ENCODE measurements at regions not wholly inside any gene's neighbourhood (a gene's known extent, or its start where the extent isn't known, plus 50 kb on each side); places are given as distances from the start of the nearest gene placed in this dataset.

DNA sequence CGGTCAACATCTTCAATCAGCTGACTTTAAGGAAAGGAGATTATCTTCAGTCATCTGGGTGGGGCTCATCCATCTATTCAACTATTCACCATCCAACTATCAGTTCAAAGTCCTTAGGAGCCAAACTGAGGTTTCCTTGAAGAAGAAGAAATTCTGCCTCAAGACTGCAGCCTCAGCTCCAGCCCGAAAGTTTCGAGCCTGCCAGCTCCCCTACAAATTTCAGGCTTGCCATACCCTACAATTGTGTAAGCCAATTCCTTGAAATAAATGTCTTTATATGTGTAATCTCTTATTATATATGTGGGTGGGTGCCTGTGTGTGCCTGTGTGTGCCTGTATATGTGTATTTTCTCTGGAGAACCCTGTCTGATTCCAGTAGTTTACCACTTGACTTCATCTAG, 447.8 kb downstream of the INHBA start:
- H3K27ac ChIP-seq: no peak overlapping the region
- TF ChIP-seq, protein P1, sequence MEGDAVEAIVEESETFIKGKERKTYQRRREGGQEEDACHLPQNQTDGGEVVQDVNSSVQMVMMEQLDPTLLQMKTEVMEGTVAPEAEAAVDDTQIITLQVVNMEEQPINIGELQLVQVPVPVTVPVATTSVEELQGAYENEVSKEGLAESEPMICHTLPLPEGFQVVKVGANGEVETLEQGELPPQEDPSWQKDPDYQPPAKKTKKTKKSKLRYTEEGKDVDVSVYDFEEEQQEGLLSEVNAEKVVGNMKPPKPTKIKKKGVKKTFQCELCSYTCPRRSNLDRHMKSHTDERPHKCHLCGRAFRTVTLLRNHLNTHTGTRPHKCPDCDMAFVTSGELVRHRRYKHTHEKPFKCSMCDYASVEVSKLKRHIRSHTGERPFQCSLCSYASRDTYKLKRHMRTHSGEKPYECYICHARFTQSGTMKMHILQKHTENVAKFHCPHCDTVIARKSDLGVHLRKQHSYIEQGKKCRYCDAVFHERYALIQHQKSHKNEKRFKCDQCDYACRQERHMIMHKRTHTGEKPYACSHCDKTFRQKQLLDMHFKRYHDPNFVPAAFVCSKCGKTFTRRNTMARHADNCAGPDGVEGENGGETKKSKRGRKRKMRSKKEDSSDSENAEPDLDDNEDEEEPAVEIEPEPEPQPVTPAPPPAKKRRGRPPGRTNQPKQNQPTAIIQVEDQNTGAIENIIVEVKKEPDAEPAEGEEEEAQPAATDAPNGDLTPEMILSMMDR (conservative IDR thresholded peaks at IDR 0.05): no peak

DNA sequence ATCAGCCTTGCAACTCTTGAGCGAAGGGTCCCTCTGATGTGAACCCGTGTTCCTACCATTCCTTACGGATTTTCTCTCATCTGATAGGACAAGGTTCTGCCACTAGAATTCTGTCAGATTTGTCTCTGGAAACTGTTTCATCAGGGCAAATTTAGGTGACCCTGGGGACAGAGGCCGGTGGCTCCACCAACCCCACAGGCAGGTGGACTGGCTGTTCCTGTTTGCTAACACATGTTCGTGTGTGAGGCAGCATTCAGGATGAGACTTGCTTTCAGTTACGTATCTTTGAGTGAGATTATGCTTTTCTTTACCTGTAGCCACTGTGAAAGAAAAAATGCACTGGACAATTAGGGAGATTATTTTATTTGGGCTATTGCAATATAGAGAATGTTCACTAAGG, 449.9 kb downstream of the INHBA start:
- TF ChIP-seq, protein P1 (conservative IDR thresholded peaks at IDR 0.05): no peak
- no peak overlapping the region for H3K27ac ChIP-seq

DNA sequence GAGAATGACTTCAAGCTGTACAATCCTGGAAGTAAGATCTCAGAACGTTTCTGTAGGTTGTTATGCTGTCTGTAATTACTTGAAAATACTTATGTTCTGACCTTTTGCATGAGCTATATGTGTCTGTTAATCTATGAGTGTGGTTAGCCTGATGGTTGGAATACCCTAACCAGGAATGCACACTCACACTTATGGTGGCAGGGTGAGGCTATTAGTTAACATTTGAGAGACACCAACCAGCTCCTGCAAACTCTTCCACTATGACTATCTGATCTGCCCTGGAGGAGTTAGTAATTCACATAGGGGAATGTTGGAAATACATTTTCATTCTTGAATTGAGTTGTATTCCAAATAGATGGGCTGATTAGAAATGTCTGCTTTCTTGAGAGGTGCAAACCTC, 450.3 kb downstream of the INHBA start:
- TF ChIP-seq, protein P1 (conservative IDR thresholded peaks at IDR 0.05): no peak
- H3K27ac ChIP-seq: no peak overlapping the region

DNA sequence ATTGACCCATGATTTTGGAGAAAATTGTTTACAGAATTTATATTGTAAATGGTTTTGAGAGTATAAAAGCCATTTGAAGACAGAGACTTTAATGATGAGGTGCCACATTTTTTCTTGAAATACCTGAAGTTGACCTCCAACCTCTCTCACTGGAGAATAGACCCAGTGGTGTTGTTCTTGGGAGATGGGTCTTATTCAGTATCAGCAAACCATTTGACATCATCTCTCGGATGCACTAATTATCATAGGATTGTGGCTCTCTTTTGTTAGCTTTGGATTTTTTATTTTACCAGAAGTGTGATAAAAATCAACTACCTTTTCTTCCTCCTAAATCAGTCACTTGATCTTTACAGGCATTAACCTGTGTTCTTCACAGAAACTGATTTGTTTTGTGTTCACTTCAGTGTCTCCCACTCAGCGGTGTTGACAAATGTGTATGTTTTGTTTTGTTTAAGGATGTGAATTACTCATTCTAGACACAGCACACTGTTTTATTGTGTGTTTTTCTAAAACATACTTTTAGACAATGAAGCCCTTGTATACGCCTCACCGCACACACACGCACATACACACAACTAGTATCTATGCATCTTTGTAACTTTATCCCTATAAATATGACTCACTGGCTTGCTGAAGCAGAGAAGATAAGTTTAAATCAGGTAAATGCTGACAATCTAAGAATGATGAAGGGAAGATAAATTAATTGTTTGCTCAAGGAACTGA, 455.6 kb downstream of the INHBA start:
- TF ChIP-seq, protein P1 (conservative IDR thresholded peaks at IDR 0.05): no peak
- H3K27ac ChIP-seq: peak overlapping the region; percentile 78

DNA sequence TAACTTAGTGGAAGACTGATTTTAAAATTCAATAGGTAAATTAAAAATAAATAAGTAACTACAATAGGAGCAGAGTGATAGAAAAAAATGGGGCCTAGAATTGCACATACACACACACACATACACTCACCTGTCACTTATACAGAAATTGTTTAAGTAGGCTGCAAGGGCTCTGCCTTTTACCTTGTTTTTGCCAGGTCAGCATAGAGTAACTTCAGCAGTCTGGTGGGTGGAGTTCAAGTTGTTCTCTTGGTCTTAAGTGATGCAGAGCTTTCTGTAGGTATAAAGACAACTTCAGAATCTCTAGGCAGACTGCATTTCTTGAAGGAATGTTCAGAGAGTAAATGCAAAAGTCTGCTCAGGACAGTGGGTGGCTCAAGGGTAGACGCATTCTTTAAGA, 457.0 kb downstream of the INHBA start:
- H3K27ac ChIP-seq: peak overlapping the region; percentile 78; the same call in 1 of the 2 replicates
- TF ChIP-seq, protein P1 (conservative IDR thresholded peaks at IDR 0.05): no peak

DNA sequence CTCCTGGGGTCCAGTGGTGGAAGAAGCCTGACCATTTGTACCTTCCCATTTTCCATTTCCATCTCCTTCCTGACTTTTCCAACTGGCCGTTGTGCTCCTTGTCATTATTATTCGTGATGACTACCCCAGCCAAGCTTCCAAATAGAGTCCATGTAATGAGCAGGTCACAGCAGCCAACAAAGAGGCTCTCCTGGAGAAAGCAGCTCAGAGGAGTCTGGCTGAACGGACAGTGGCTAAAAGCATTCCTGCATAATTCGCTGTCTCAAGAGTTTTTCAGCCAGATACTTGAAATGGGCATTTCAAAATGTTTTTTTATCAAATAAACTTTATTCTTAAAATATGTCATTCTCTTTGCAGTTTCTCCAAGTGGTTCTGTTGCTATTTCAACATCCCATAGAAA, 458.6 kb downstream of the INHBA start:
- TF ChIP-seq, protein P1 (conservative IDR thresholded peaks at IDR 0.05): no peak

DNA sequence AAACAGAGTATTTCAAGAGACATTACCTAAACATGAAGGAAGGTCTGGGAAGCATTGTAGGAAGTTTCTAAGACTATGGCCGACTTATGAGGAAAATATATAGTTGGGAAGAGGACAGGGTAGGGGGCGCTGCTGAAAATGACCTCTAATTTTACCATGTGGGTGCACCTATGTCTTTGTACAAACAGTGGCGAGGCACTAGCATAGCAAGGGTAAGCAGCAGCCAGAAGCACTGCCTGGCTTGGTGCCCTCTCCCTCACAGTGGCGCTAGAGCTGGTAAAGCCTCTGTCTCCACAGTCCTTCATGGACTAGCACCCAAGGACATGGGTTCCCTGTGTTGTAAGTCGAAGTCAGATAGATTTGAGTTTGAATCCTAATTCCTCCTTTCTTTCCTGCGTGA, 461.2 kb downstream of the INHBA start:
- TF ChIP-seq, protein P1 (conservative IDR thresholded peaks at IDR 0.05): no peak
- no peak overlapping the region for H3K27ac ChIP-seq

More for the DNA sequence above, 458.6 kb downstream of the INHBA start:
- H3K27ac ChIP-seq: no peak overlapping the region
